ENCODE measurements at regions not wholly inside any gene's neighbourhood (a gene's known extent, or its start where the extent isn't known, plus 50 kb on each side); places are given as distances from the start of the nearest gene placed in this dataset.

DNA sequence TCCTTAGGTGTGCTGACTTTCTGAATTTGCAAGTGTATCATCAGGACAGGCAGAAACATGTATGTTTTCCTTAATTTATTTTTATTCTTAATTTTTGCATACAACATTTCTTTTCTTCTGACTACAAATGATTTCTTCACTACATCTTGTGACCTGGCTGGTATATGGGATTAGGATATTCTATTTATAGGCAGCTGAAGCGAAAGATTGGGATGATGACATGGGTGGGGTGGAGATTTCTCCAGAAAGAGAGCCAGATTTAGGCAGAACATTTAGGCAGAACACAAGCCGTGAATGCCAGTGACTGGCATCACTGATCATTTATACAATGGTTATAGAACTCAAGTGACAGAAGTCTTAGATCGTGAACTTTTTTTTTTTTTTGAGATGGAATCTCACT lies 256.7 kb downstream of the KLF6 start:
- Histone ChIP-seq H3K9me3 (ENCODE audit: low read length) (no peaks in the 10 kb centered on the region), H3K9me2 (replicated peaks; ENCODE audit: insufficient read depth, low read length) (no peaks in the 10 kb centered on the region), H3K27me3 (ENCODE audit: low read length) (0 out of 2 replicates have a peak, but pooled peaks cover 3% of the 10 kb centered on the region), H3K4me2 (ENCODE audit: low read depth, low read length, poor library complexity, severe bottlenecking) (no peak overlapping the region), H3K4me3 (ENCODE audit: low read length) (no peak overlapping the region), H4K20me1 (ENCODE audit: insufficient read depth, low read depth, low read length) (no peaks in the 10 kb centered on the region), H2AFZ (ENCODE audit: low read length) (no peak overlapping the region), H3K4me1 (ENCODE audit: low read length) (no peaks in the 10 kb centered on the region), H3K27ac (ENCODE audit: low read length) (no peak overlapping the region), H3K79me2 (ENCODE audit: low read length) (no peaks in the 10 kb centered on the region), H3K9ac (ENCODE audit: low read length) (no peak overlapping the region), H3K36me3 (ENCODE audit: insufficient read depth, low read length) (no peaks in the 10 kb centered on the region)
- no peak for DNase-seq

DNA sequence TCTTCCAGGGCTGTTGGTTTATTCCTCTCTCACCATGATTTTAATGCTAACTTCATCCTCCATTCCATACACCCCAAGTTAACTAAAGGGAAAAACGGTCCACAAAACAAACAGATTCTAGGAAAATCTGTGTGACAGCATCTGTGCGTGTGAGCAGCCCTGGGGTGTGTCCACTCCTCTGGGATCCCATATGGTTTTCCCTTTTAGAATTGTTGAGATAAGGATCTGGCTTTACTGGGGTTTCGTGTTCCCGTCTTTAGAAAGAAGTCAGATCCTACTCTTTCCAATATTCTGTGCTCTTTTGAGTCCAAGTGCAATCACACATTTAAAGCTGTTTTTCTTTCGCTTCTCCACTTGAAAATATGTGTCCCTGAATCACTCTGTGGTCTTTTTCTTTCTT lies 257.1 kb downstream of the KLF6 start:
- Histone ChIP-seq H3K36me3 (ENCODE audit: insufficient read depth, low read length) (no peaks in the 10 kb centered on the region), H2AFZ (ENCODE audit: low read length) (no peak overlapping the region), H3K79me2 (ENCODE audit: low read length) (no peaks in the 10 kb centered on the region), H3K27me3 (ENCODE audit: low read length) (0 out of 2 replicates have a peak, but pooled peaks cover 3% of the 10 kb centered on the region), H3K4me2 (ENCODE audit: low read depth, low read length, poor library complexity, severe bottlenecking) (no peak overlapping the region), H3K9me2 (replicated peaks; ENCODE audit: insufficient read depth, low read length) (no peaks in the 10 kb centered on the region), H3K4me3 (ENCODE audit: low read length) (no peak overlapping the region), H3K9ac (ENCODE audit: low read length) (no peak overlapping the region), H3K4me1 (ENCODE audit: low read length) (no peaks in the 10 kb centered on the region), H4K20me1 (ENCODE audit: insufficient read depth, low read depth, low read length) (no peaks in the 10 kb centered on the region), H3K27ac (ENCODE audit: low read length) (no peak overlapping the region), H3K9me3 (ENCODE audit: low read length) (no peaks in the 10 kb centered on the region)
- DNase-seq = no peak

DNA sequence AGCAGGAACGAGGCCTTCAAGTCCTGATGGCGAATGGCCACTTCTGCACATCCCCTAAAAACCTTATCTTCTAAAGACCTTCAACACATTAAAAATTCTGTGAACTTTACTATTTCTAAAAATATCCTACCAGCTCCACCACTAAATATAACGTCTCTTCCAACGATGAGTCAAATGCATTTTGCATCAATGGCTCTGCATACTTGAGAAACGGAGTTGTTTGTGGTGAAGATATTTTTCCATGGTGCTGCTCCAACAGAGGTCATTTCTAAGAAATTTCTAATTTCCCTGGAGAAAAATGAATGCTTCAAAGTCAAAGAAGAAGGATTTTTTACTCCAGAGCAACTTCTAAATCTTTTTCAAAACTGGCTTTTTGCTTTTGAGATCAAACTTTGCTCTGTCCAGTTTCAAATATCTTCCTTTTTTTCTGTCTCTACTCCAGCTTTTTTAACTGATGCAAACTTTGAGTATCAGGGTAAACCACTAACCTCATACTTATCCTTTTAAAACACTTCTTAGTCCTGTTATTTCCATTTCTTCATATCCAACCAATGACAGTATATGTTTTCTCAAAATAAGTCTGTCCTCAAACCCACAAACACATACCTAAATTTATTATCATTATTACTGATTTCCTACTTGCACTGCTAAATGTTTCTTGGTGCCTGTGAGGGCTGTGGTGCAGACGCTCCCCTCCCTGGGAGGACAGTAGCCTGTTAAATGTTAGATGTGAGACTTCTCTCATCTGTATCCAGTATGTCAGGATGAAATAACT lies 258.1 kb downstream of the KLF6 start:
- Histone ChIP-seq H2AFZ (ENCODE audit: low read length) (no peak overlapping the region), H3K9me2 (replicated peaks; ENCODE audit: insufficient read depth, low read length) (no peaks in the 10 kb centered on the region), H3K9ac (ENCODE audit: low read length) (no peak overlapping the region), H3K9me3 (ENCODE audit: low read length) (no peaks in the 10 kb centered on the region), H3K4me3 (ENCODE audit: low read length) (no peak overlapping the region), H3K79me2 (ENCODE audit: low read length) (no peaks in the 10 kb centered on the region), H3K27me3 (ENCODE audit: low read length) (0 out of 2 replicates have a peak, but pooled peaks cover 3% of the 10 kb centered on the region), H3K4me2 (ENCODE audit: low read depth, low read length, poor library complexity, severe bottlenecking) (no peak overlapping the region), H3K4me1 (ENCODE audit: low read length) (no peaks in the 10 kb centered on the region), H4K20me1 (ENCODE audit: insufficient read depth, low read depth, low read length) (no peaks in the 10 kb centered on the region), H3K27ac (ENCODE audit: low read length) (no peak overlapping the region), H3K36me3 (ENCODE audit: insufficient read depth, low read length) (no peaks in the 10 kb centered on the region)
- DNase-seq = no peak

DNA sequence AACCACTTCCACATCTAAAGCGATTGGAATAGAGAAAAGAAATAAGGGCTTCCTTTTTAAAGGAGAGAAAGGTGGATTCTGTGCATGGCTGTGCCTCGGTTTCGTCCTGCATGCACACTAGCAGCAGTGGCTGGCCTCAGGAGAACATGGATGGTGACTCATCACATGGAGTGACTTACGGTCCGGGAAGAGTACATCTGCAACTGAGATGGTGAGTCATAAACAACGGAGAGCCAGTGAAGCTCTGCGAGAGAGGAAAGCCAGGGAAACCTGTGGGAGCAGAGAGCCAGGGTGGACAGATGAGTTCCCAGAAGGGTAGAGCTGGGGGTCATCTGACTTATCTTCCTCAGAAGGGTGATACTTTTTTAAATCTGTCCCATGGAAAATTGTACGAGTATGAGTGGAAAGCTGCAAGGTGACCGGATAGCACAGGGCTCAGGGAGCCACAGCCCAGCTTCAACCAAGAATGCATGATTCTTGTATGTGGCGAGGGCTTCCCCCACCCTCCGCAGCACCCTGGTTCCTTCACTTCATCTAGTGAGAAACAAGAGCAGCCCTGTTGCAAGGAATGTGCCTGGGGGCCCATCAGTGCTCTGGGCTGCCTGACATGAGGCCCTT lies 259.1 kb downstream of the KLF6 start:
- no peak overlapping the region for H3K4me2 ChIP-seq (ENCODE audit: low read depth, low read length, poor library complexity, severe bottlenecking)
- H2AFZ ChIP-seq (ENCODE audit: low read length) = no peak overlapping the region
- H3K79me2 ChIP-seq (ENCODE audit: low read length) = no peaks in the 10 kb centered on the region

DNA sequence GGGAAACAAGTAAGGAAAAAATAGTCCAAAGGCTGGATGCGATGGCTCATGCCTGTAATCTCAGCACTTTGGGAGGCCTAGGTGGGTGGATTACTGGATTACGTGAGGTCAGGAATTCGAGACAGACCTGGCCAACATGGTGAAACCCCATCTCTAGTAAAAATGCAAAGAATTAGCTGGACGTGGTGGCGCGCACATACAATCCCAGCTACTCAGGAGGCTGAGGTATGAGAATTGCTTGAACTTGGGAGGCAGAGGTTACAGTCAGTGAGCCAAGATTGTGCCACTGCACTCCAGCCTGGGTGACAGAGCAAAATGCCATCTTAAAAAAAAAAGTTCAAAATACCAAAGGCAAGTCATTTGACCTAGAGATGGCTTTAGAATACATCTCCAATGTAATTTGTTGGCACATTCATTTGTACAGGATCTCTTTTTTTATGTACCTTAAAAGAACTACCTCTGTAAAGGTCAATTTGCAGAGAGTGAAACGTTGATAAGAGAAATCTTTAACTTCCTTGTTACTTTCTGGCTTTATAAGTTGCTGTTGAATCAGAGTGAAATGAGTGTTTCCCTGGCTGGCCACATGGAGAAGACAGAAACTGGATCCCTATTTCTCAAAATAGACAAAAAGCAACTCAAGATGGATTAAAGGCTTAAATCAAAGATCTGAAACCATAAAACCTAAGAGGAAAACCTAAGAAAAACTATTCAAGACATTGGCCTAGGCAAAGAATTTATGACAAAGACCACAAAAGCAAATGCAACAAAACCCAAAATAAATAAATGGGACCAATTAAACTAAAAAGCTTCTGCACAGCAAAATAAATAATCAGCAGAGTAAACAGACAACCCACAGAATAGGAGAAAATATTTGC lies 260.7 kb downstream of the KLF6 start:
- Histone ChIP-seq H3K9ac (ENCODE audit: low read length) (no peak overlapping the region), H3K9me3 (ENCODE audit: low read length) (no peaks in the 10 kb centered on the region), H3K79me2 (ENCODE audit: low read length) (no peaks in the 10 kb centered on the region), H3K36me3 (ENCODE audit: insufficient read depth, low read length) (no peaks in the 10 kb centered on the region), H3K4me3 (ENCODE audit: low read length) (no peak overlapping the region), H3K4me1 (ENCODE audit: low read length) (no peaks in the 10 kb centered on the region), H4K20me1 (ENCODE audit: insufficient read depth, low read depth, low read length) (no peaks in the 10 kb centered on the region), H3K27ac (ENCODE audit: low read length) (no peak overlapping the region), H3K27me3 (ENCODE audit: low read length) (0 out of 2 replicates have a peak, but pooled peaks cover 3% of the 10 kb centered on the region), H3K4me2 (ENCODE audit: low read depth, low read length, poor library complexity, severe bottlenecking) (no peak overlapping the region), H3K9me2 (replicated peaks; ENCODE audit: insufficient read depth, low read length) (no peaks in the 10 kb centered on the region), H2AFZ (ENCODE audit: low read length) (no peak overlapping the region)
- no peak for DNase-seq

More for the DNA sequence above, 259.1 kb downstream of the KLF6 start:
- no peak overlapping the region for H3K9ac ChIP-seq (ENCODE audit: low read length)
- no peak overlapping the region for H3K27ac ChIP-seq (ENCODE audit: low read length)
- no peak overlapping the region for H3K4me3 ChIP-seq (ENCODE audit: low read length)
- no peaks in the 10 kb centered on the region for H3K9me3 ChIP-seq (ENCODE audit: low read length)
- no peak for DNase-seq
- 0 out of 2 replicates have a peak, but pooled peaks cover 3% of the 10 kb centered on the region for H3K27me3 ChIP-seq (ENCODE audit: low read length)
- H3K36me3 ChIP-seq (ENCODE audit: insufficient read depth, low read length) = no peaks in the 10 kb centered on the region
- no peaks in the 10 kb centered on the region for H3K9me2 ChIP-seq (replicated peaks; ENCODE audit: insufficient read depth, low read length)
- no peaks in the 10 kb centered on the region for H4K20me1 ChIP-seq (ENCODE audit: insufficient read depth, low read depth, low read length)
- H3K4me1 ChIP-seq (ENCODE audit: low read length) = no peaks in the 10 kb centered on the region

DNA sequence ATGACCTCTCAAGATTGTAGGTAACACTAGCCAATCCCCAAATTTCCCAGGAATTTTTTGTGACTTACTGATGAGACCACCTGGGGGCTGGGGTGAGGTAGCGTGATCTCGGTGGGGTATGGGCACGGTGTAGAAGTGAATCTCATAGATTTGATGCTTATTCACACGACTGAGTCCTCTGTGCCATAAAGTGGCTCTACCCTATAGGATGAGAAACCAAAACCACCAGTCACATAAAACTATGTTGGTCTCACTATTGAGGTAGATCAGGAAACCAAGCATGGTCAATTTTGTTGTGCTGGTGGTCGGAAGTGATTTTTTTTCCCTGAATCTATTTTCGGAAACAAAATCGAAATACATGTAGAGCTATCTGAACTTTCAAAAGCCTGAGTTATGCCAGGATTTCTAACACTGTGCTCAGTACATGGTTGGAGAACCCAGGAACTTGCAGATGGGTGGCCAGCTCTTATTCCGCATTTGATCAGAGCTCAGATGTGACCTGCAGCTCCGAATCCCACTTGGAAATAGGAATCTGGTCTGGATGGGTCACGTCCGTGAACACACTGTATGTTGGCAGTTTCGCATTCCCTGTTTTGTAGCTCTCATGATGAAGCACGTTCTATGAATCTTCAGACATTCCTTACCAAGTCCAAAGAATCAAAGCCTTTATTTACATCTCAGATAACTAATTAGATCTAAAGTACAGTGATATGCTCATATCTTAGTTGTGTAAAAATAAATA lies 261.5 kb downstream of the KLF6 start:
- Histone ChIP-seq H2AFZ (ENCODE audit: low read length) (no peak overlapping the region), H3K36me3 (ENCODE audit: insufficient read depth, low read length) (no peaks in the 10 kb centered on the region), H3K9ac (ENCODE audit: low read length) (no peak overlapping the region), H3K4me2 (ENCODE audit: low read depth, low read length, poor library complexity, severe bottlenecking) (no peak overlapping the region), H3K27ac (ENCODE audit: low read length) (no peak overlapping the region), H3K79me2 (ENCODE audit: low read length) (no peaks in the 10 kb centered on the region), H3K4me3 (ENCODE audit: low read length) (no peak overlapping the region), H4K20me1 (ENCODE audit: insufficient read depth, low read depth, low read length) (no peaks in the 10 kb centered on the region), H3K9me3 (ENCODE audit: low read length) (no peaks in the 10 kb centered on the region), H3K4me1 (ENCODE audit: low read length) (no peaks in the 10 kb centered on the region), H3K9me2 (replicated peaks; ENCODE audit: insufficient read depth, low read length) (no peaks in the 10 kb centered on the region), H3K27me3 (ENCODE audit: low read length) (0 out of 2 replicates have a peak, but pooled peaks cover 3% of the 10 kb centered on the region)
- no peak for DNase-seq

DNA sequence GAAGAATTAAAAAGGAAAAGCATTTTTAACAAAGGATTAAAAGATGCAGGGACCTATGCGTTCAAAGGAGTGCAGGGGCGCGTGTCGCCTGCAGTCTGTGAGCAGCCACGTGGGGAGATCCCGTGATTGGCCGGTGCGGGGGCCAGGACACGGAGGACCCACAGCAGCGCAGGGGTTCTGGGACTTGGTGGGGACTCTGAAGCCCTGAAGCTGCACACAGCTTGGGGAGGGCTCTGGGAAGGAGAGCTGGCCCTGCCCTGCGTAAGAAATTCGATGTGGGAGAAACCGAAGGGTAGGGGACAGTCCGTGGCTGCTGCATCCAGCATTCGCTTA lies 268.1 kb downstream of the KLF6 start:
- Histone ChIP-seq H3K79me2 (ENCODE audit: low read length) (no peaks in the 10 kb centered on the region), H3K4me3 (ENCODE audit: low read length) (no peak overlapping the region), H3K9ac (ENCODE audit: low read length) (no peak overlapping the region), H3K27me3 (ENCODE audit: low read length) (no peaks in the 10 kb centered on the region), H3K9me2 (replicated peaks; ENCODE audit: insufficient read depth, low read length) (no peaks in the 10 kb centered on the region), H2AFZ (ENCODE audit: low read length) (no peak overlapping the region), H3K9me3 (ENCODE audit: low read length) (no peaks in the 10 kb centered on the region), H3K27ac (ENCODE audit: low read length) (no peak overlapping the region), H4K20me1 (ENCODE audit: insufficient read depth, low read depth, low read length) (no peaks in the 10 kb centered on the region), H3K4me2 (ENCODE audit: low read depth, low read length, poor library complexity, severe bottlenecking) (no peak overlapping the region), H3K4me1 (ENCODE audit: low read length) (no peaks in the 10 kb centered on the region), H3K36me3 (ENCODE audit: insufficient read depth, low read length) (no peaks in the 10 kb centered on the region)
- DNase-seq = no peak

All from Karpas-422 (cell line).